ENCODE measurements at regions not wholly inside any gene's neighbourhood (a gene's known extent, or its start where the extent isn't known, plus 50 kb on each side); places are given as distances from the start of the nearest gene placed in this dataset.

DNA sequence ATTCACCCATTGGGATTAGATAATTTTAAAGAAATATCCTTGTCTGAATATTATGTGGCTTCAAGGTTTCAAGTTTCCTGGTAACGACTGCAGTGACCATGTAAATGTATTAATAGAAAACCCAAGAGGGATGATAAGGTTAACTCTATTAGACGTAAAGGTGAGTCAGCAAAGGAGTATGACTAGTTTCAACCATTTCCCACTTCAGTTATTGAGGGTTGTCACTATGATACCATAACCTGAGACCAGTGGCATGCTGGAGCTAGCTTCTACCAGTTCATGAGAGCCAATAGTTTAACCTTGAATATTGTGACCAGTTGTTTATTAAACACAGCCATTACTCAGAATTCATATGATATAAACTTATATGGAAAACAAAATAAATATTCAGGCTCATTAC lies 270.1 kb downstream of the TMA16 start:
- no peaks in the 10 kb centered on the region for H3K4me1 ChIP-seq
- no peak for TF ChIP-seq HES2 (IDR thresholded peaks at IDR 0.05)
- TF ChIP-seq BHLHE40 (IDR thresholded peaks at IDR 0.05; ENCODE audit: low read depth, low read length): no peak
- TF ChIP-seq ZFP36 (IDR thresholded peaks at IDR 0.05; ENCODE audit: borderline replicate concordance, partially characterized antibody): no peak
- TF ChIP-seq ESRRA (IDR thresholded peaks at IDR 0.05; ENCODE audit: borderline replicate concordance, low read length): no peak
- no peak for TF ChIP-seq POLR2AphosphoS2 (conservative IDR thresholded peaks at IDR 0.05; ENCODE audit: low read length)
- TF ChIP-seq HMGXB4 (CRISPR knock-in tag; IDR thresholded peaks at IDR 0.05; ENCODE audit: borderline replicate concordance): no peak
- TF ChIP-seq, protein P1, sequence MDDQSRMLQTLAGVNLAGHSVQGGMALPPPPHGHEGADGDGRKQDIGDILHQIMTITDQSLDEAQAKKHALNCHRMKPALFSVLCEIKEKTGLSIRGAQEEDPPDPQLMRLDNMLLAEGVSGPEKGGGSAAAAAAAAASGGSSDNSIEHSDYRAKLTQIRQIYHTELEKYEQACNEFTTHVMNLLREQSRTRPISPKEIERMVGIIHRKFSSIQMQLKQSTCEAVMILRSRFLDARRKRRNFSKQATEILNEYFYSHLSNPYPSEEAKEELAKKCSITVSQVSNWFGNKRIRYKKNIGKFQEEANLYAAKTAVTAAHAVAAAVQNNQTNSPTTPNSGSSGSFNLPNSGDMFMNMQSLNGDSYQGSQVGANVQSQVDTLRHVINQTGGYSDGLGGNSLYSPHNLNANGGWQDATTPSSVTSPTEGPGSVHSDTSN (IDR thresholded peaks at IDR 0.05): no peak
- TF ChIP-seq, protein P2, sequence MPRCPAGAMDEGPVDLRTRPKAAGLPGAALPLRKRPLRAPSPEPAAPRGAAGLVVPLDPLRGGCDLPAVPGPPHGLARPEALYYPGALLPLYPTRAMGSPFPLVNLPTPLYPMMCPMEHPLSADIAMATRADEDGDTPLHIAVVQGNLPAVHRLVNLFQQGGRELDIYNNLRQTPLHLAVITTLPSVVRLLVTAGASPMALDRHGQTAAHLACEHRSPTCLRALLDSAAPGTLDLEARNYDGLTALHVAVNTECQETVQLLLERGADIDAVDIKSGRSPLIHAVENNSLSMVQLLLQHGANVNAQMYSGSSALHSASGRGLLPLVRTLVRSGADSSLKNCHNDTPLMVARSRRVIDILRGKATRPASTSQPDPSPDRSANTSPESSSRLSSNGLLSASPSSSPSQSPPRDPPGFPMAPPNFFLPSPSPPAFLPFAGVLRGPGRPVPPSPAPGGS (IDR thresholded peaks at IDR 0.05): no peak
- TF ChIP-seq CHD4 (IDR thresholded peaks at IDR 0.05; ENCODE audit: borderline replicate concordance): no peak
- no peak for TF ChIP-seq MYC (IDR thresholded peaks at IDR 0.05; ENCODE audit: borderline replicate concordance, low read length)
- no peak for TF ChIP-seq NFE2L2 (conservative IDR thresholded peaks at IDR 0.05; ENCODE audit: low read length)
- TF ChIP-seq, protein P3, sequence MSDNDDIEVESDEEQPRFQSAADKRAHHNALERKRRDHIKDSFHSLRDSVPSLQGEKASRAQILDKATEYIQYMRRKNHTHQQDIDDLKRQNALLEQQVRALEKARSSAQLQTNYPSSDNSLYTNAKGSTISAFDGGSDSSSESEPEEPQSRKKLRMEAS (IDR thresholded peaks at IDR 0.05): no peak
- no peak for TF ChIP-seq HEYL (CRISPR knock-in tag; IDR thresholded peaks at IDR 0.05)
- no peak for TF ChIP-seq JUNB (IDR thresholded peaks at IDR 0.05)
- no peak for TF ChIP-seq CBX8 (IDR thresholded peaks at IDR 0.05)
- TF ChIP-seq RARB (CRISPR knock-in tag; IDR thresholded peaks at IDR 0.05): no peak
- no peak for TF ChIP-seq TFCP2L1 (CRISPR knock-in tag; IDR thresholded peaks at IDR 0.05)
- TF ChIP-seq, protein P4, sequence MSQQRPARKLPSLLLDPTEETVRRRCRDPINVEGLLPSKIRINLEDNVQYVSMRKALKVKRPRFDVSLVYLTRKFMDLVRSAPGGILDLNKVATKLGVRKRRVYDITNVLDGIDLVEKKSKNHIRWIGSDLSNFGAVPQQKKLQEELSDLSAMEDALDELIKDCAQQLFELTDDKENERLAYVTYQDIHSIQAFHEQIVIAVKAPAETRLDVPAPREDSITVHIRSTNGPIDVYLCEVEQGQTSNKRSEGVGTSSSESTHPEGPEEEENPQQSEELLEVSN (IDR thresholded peaks at IDR 0.05; ENCODE audit: borderline replicate concordance, low read depth): no peak
- no peak for TF ChIP-seq NPAS2 (CRISPR knock-in tag; IDR thresholded peaks at IDR 0.05; ENCODE audit: borderline replicate concordance)
- CTCF ChIA-PET: no interaction called here
- ATAC-seq (no peak), FAIRE-seq (no peak), DNase-seq (ENCODE audit: low read depth in 1 of 2, low spot score in 1 of 2) (no peak)
- H3K9me3 ChIP-seq: no peaks in the 10 kb centered on the region
- no peak overlapping the region for H3K27ac ChIP-seq
- POLR2A ChIA-PET: no interaction called here
- no peak overlapping the region for H3K4me3 ChIP-seq
- H3K4me2 ChIP-seq: no peak overlapping the region
- 16% methylated on average over 2 of the region's 2 CpGs for WGBS (ENCODE audit: missing lambda C conversion rate)

DNA sequence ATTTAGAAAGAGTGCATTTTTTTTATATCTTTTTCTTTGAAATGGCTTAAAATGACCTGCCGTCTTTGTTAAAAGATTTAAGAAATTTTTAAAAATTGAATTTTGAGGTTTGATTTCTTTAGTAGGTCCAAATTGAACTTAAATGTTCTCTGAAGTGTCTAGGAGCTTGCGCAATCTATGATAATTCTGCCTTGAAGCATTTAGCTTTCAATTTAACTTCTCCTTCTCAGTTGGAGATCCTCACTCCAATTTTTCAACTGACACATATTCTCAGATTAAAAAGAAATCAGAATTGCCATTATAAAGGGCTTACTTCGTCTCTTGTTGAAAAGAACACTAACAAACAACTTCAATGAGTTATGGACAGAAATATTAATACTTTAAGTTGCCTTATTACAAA lies 273.5 kb downstream of the TMA16 start:
- H3K4me1 ChIP-seq: no peaks in the 10 kb centered on the region
- ChIA-PET POLR2A (no interaction called here), CTCF (no interaction called here)
- no peak overlapping the region for H3K4me3 ChIP-seq
- no peak for TF ChIP-seq ZFP36 (IDR thresholded peaks at IDR 0.05; ENCODE audit: borderline replicate concordance, partially characterized antibody)
- ATAC-seq (no peak), DNase-seq (ENCODE audit: low read depth in 1 of 2, low spot score in 1 of 2) (no peak), FAIRE-seq (no peak)
- WGBS (ENCODE audit: missing lambda C conversion rate): 59% methylated on average over 3 of the region's 3 CpGs
- H3K27ac ChIP-seq: no peak overlapping the region
- H3K4me2 ChIP-seq: no peak overlapping the region
- no peaks in the 10 kb centered on the region for H3K9me3 ChIP-seq

GRCh38 chr4:163772238-163772637 lies 277.7 kb downstream of the TMA16 start:
- Histone ChIP-seq H3K4me2 (no peak overlapping the region), H3K4me1 (no peaks in the 10 kb centered on the region)
- WGBS (ENCODE audit: missing lambda C conversion rate): 14% methylated on average over 1 of the region's 1 CpG

More at GRCh38 chr4:163772238-163772637, 277.7 kb downstream of the TMA16 start:
- no peaks in the 10 kb centered on the region for H3K9me3 ChIP-seq
- POLR2A ChIA-PET: no interaction called here
- H3K4me3 ChIP-seq: no peak overlapping the region
- CTCF ChIA-PET: no interaction called here
- TF ChIP-seq ZNF302 (CRISPR knock-in tag; IDR thresholded peaks at IDR 0.05) (no peak), JUNB (IDR thresholded peaks at IDR 0.05) (no peak), HOXB13 (CRISPR knock-in tag; IDR thresholded peaks at IDR 0.05; ENCODE audit: low read depth) (no peak), ZSCAN20 (CRISPR knock-in tag; IDR thresholded peaks at IDR 0.05) (no peak), KDM1A (IDR thresholded peaks at IDR 0.05; ENCODE audit: low read depth) (no peak), RAD21 (conservative IDR thresholded peaks at IDR 0.05 in 1 of 2, IDR thresholded peaks at IDR 0.05 in 1 of 2) (no peak), CBX2 (IDR thresholded peaks at IDR 0.05; ENCODE audit: borderline replicate concordance, low read depth) (no peak)
- TF ChIP-seq, protein P5, sequence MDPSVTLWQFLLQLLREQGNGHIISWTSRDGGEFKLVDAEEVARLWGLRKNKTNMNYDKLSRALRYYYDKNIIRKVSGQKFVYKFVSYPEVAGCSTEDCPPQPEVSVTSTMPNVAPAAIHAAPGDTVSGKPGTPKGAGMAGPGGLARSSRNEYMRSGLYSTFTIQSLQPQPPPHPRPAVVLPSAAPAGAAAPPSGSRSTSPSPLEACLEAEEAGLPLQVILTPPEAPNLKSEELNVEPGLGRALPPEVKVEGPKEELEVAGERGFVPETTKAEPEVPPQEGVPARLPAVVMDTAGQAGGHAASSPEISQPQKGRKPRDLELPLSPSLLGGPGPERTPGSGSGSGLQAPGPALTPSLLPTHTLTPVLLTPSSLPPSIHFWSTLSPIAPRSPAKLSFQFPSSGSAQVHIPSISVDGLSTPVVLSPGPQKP (IDR thresholded peaks at IDR 0.05; ENCODE audit: low read depth, low read length): no peak
- TF ChIP-seq, protein P4 (IDR thresholded peaks at IDR 0.05; ENCODE audit: borderline replicate concordance, low read depth): no peak
- TF ChIP-seq, protein P6, sequence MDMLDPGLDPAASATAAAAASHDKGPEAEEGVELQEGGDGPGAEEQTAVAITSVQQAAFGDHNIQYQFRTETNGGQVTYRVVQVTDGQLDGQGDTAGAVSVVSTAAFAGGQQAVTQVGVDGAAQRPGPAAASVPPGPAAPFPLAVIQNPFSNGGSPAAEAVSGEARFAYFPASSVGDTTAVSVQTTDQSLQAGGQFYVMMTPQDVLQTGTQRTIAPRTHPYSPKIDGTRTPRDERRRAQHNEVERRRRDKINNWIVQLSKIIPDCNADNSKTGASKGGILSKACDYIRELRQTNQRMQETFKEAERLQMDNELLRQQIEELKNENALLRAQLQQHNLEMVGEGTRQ (IDR thresholded peaks at IDR 0.05): no peak
- H3K27ac ChIP-seq: no peak overlapping the region
- DNase-seq (ENCODE audit: low read depth in 1 of 2, low spot score in 1 of 2) (no peak), ATAC-seq (no peak), FAIRE-seq (no peak)

Measured in A549 (cell line).